NT2/D1 (cell line): ENCODE measurements at regions not wholly inside any gene's neighbourhood (a gene's known extent, or its start where the extent isn't known, plus 50 kb on each side); places are given as distances from the start of the nearest gene placed in this dataset.

Experiments used
- DNase-seq: peaks from one replicate; pipeline ENCODE4 v3.0.0-alpha.2; 2011; ENCODE audit warnings: low read depth, low spot score
- H3K27me3 ChIP-seq: 2 replicates; pipeline ENCODE4 v1.6.0; 2011; ENCODE audit warnings: mild to moderate bottlenecking; ENCODE audit not compliant: insufficient read length, insufficient read depth
- H3K36me3 ChIP-seq: 2 replicates; pipeline ENCODE4 v1.6.1; 2011; ENCODE audit warnings: mild to moderate bottlenecking, low read length, mixed read lengths; ENCODE audit not compliant: insufficient read depth, insufficient read length
- H3K4me1 ChIP-seq: 2 replicates; pipeline ENCODE4 v1.5.1; 2011; ENCODE audit not compliant: insufficient read depth, insufficient read length
- H3K4me3 ChIP-seq: 2 replicates; pipeline ENCODE4 v1.5.1; 2011; ENCODE audit warnings: low read depth; ENCODE audit not compliant: insufficient read length
- H3K9ac ChIP-seq: 2 replicates; pipeline ENCODE4 v1.6.0; 2011; ENCODE audit warnings: low read depth; ENCODE audit not compliant: insufficient read length
- H3K9me3 ChIP-seq: 2 replicates; pipeline ENCODE4 v1.5.1; 2011; ENCODE audit warnings: mild to moderate bottlenecking, low read length; ENCODE audit not compliant: insufficient read depth
- SUZ12 ChIP-seq: IDR thresholded peaks from 2 replicates; pipeline ENCODE4 v1.6.1; 2011; ENCODE audit not compliant: insufficient read length, insufficient read depth; ENCODE audit errors: extremely low read depth
- YY1 ChIP-seq: IDR thresholded peaks from 2 replicates; pipeline ENCODE4 v1.6.1; 2011; ENCODE audit not compliant: insufficient read length, insufficient read depth
- ZNF274 ChIP-seq: IDR thresholded peaks from 2 replicates; pipeline ENCODE4 v1.6.1; 2011; ENCODE audit warnings: mild to moderate bottlenecking, low read depth, low read length

DNA sequence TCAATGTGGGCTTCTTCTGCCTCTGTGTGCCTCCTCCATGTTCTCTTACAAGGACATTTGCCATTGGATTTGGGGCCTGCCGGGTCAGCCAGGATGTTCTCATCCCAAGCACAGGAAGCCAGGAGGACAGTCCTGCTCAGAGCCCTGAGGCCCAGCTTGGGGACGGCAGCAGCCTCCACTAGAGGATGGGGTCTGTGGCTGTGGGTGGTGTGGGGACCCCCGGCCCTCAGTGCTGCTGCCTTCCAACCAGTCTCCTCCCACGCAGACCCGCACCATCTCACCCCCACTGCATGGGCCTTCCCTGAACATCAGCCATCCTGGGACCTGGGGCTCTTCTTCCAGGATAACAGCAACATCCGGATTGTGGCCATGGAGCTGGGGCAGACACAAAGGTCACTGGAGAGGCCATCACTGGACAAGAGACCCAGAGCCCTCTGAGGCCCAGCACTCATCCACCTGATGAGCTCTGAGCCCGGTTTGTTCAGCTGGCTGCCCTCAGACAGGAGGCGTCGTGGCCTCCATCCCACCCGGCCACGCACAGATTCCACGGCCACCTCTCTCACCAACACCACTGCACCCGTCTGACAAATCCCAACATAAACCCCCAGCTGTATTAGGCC lies 56.5 kb upstream of the C14orf180 start:
- TF ChIP-seq YY1 (no peak), SUZ12 (no peak), ZNF274 (no peak)
- no peaks in the 10 kb centered on the region for H3K27me3 ChIP-seq
- H3K4me3 ChIP-seq = no peak overlapping the region
- no peak overlapping the region for H3K9ac ChIP-seq
- DNase-seq = no peak
- H3K36me3 ChIP-seq = no peaks in the 10 kb centered on the region
- H3K9me3 ChIP-seq = peaks cover 10% of the 10 kb centered on the region; the same call in 1 of the 2 replicates
- no peaks in the 10 kb centered on the region for H3K4me1 ChIP-seq

DNA sequence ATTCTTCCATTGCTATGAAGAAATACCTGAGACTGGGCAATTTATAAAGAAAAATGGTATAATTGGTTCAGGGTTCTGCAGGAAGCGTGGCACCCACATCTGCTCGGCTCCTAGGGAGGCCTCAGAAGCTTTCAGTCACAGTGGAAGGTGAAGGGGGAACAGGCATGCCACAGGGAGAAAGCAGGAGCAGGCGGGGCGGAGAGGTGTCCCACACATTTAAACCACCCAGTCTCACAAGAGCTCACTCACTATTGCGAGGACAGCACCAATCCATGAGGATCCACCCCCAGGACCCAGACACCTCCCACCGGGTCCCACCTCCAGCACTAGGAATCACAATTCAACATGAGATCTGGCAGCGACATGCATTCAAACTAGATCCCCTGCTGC lies 56.0 kb upstream of the C14orf180 start:
- Histone ChIP-seq H3K4me3 (no peak overlapping the region), H3K9me3 (peaks cover 10% of the 10 kb centered on the region; the same call in 1 of the 2 replicates), H3K9ac (no peak overlapping the region), H3K36me3 (no peaks in the 10 kb centered on the region), H3K4me1 (no peaks in the 10 kb centered on the region), H3K27me3 (no peaks in the 10 kb centered on the region)
- TF ChIP-seq YY1 (no peak), SUZ12 (no peak), ZNF274 (no peak)
- DNase-seq = no peak

GRCh38 chr14:104524726-104525125 lies 54.8 kb upstream of the C14orf180 start:
- Histone ChIP-seq H3K36me3 (no peaks in the 10 kb centered on the region), H3K9ac (no peak overlapping the region), H3K4me3 (no peak overlapping the region), H3K4me1 (no peaks in the 10 kb centered on the region), H3K27me3 (no peaks in the 10 kb centered on the region), H3K9me3 (peaks cover 10% of the 10 kb centered on the region; the same call in 1 of the 2 replicates)
- no peak for DNase-seq
- TF ChIP-seq YY1 (no peak), ZNF274 (no peak), SUZ12 (no peak)

GRCh38 chr14:104526723-104527645 lies 52.6 kb upstream of the C14orf180 start:
- no peak overlapping the region for H3K9ac ChIP-seq
- no peak for TF ChIP-seq SUZ12
- TF ChIP-seq ZNF274 = no peak
- TF ChIP-seq YY1 = no peak
- H3K4me1 ChIP-seq = no peaks in the 10 kb centered on the region
- no peak overlapping the region for H3K4me3 ChIP-seq
- no peak for DNase-seq
- H3K36me3 ChIP-seq = no peaks in the 10 kb centered on the region
- peaks cover 10% of the 10 kb centered on the region; the same call in 1 of the 2 replicates for H3K9me3 ChIP-seq
- no peaks in the 10 kb centered on the region for H3K27me3 ChIP-seq

DNA sequence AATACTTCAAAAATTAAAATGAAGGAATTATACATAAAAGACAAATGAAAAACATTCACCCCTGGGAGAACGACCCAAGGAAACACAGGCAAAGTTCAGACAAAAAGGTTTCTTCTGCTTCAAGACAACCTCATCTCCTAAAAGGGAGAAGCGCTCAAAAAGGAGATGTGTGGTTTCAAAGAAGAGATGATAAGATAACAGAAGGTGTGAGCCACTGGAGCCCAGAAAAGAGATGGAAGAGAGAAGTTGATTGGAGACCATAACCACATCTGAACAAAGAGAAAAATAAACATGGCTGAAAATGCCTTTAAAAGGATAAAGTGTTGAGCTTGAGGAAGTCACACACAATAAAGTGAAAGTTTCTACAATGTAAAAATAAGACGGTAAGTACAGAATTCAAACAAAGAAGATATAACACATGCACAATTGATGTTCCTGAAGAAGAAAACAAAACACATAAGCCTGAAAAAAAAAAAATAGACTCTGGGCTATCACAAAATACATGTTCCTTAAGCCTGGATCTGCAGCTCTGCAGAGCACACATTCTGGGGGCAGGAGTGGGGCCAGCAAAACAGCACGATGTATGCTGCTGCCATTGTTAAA lies 51.6 kb upstream of the C14orf180 start:
- Histone ChIP-seq H3K9me3 (peaks cover 10% of the 10 kb centered on the region; the same call in 1 of the 2 replicates), H3K27me3 (no peaks in the 10 kb centered on the region), H3K4me1 (no peaks in the 10 kb centered on the region), H3K4me3 (no peak overlapping the region), H3K36me3 (no peaks in the 10 kb centered on the region), H3K9ac (no peak overlapping the region)
- TF ChIP-seq SUZ12 (no peak), ZNF274 (no peak), YY1 (no peak)
- no peak for DNase-seq

DNA sequence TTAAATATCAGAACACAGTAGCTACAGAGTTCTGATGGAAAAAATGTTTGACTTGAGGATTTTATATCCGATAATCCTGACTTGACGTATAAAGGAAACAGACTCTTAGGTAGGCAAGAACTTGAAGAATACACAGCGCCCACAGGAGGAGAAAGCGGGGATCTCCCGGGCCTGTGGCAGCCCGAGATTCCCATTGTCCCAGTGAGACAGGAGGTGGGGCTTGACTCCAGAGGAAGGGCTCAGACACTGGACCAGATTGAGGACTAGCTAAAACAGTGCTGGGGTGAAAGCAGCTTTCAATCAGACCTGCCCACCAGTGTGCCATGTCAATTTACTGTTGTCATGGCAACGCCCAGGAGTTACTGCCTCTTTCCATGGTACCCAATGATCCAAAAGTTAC lies 51.1 kb upstream of the C14orf180 start:
- H3K9me3 ChIP-seq = peaks cover 10% of the 10 kb centered on the region; the same call in 1 of the 2 replicates
- H3K4me3 ChIP-seq = no peak overlapping the region
- no peaks in the 10 kb centered on the region for H3K4me1 ChIP-seq
- H3K27me3 ChIP-seq = no peaks in the 10 kb centered on the region
- H3K9ac ChIP-seq = no peak overlapping the region
- no peaks in the 10 kb centered on the region for H3K36me3 ChIP-seq
- TF ChIP-seq SUZ12 (no peak), YY1 (no peak), ZNF274 (no peak)
- DNase-seq = no peak
